NCI-H1105 (cell line): ENCODE measurements at regions not wholly inside any gene's neighbourhood (a gene's known extent, or its start where the extent isn't known, plus 50 kb on each side); places are given as distances from the start of the nearest gene placed in this dataset.
"Not testable (repeated sequence)": the region's sequence is repeated elsewhere in the genome, so short reads cannot be mapped to it uniquely, and the experiment has no call there.

Source experiments
- DNase-seq: peaks from one replicate; lab custom pipeline; 2025; lab: John Stamatoyannopoulos, UW

DNA sequence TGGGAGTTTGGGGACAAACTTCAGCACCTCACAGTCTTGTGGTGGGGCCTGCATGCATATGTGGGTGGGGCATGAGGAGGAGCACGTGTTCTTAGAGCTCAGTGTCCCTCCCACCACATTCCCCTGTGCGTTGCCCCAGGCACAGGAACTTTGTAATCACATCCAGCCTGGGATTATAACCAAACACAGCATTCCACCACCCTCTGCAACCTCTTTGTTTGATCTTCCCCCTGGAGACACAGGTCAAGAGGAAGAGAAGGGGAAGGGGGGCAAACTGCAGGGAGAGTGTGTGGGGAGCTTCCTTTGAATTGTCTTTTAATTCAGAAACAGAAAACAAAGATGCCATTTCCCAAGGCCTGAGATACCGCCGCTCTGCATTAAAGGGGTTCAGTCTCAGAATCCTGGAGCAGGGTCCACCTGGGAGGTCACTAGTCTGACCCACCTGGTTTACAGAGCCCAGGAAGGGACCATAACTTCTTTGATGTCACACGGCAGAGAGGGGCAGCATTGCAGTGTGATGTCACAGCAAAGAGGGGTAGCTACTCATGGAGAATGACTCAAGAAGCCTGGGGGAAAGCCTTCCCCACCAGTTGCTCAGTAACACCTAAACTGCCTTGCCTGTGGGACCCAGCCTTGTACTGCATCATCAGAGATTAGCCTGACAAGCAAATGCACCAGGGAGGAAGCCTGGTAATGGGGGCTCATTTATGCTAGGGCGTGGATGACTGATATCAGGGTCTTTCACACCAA lies 106.3 kb upstream of the RNU6-1 start:
- no peak for DNase-seq

DNA sequence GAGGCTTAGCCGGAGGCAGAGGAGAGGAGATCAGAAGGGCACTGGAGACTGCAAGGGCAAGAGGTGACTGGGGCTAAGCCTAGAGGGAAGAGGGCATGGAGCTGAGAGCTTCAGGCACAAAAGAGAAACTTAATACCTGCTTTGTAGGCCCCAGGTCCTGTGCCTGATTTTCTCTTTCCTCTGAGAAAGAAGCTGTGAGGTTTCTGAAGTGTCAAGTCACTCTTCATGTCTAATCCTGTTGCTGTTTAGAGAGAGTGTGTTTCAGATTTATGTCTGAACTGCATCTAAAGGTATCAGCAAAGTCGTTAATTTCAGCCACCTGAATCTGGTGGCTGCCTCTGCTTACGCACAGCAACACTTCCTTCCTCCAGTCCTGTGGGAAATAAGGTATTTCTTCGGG lies 106.9 kb upstream of the RNU6-1 start:
- DNase-seq = no peak

DNA sequence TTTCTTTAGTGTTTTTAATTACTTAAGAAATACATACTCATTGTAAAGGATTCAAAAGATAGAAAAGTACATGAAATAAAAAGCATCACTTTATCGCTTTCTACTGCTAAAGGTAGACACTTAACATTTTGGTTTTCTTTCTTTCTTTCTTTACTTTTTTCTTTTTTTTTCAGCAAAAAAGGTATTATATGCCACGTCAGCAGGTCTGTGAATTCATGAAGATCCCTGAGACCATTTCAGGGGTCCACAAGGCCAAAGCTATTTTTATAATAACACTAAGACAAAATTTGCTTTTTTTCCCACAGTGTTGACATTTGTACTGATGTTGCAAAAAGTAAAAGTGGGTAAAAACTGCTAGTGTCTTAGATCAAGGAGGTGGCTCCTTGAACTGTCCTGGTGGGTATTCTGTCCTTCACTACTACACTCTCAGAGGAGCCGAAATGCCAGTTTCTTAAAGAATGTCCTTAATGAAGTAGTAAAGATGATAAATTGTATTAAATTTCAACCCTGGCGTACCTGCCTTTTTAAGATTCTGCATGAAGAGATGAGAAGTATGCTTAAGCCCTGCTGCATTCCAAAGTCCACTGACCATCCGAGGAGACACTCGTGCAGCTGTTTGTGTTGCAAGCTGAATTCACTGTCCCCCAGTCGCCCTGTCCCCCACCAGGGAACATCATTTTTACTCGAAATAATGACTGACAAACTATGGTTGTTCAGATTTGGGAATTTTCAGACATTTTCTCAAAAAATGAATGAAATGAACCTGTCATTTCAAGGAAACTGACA lies 106.7 kb upstream of the PIAS1 start:
- no peak for DNase-seq

DNA sequence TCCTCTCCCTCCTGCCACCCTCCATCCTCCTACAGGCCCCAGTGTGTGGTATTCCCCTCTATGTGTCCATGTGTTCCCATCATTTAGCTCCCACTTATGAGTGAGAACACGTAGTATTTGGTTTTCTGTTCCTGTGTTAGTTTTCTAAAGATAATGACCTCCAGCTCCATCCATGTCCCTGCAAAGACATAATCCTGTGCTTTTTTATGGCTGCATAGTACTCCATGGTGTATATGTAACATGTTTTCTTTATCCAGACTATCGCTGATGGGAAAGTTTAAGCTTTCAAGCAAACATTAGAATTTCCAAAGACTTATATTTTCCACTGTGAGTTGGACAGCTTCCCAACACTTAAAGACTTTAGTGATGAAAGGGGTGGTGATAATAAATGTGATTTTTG lies 105.9 kb upstream of the PIAS1 start:
- DNase-seq = no peak

DNA sequence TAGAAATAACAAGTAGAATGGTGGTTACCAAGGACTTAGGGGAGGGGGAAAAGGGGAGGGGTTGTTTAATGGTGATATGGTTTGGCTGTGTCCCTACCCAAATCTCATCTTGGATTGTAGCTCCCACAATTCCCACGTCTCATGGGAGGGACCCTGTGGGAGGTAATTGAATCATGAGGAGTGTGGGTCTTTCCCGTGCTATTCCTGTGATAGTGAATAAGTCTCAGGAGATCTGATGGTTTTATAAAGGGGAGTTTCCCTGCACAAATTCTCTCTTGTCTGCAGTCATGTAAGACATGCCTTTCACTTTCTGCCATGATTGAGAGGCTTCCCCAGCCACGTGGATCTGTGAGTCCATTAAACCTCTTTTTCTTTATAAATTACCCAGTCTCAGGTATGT lies 102.9 kb upstream of the PIAS1 start:
- not testable (repeated sequence) for DNase-seq

DNA sequence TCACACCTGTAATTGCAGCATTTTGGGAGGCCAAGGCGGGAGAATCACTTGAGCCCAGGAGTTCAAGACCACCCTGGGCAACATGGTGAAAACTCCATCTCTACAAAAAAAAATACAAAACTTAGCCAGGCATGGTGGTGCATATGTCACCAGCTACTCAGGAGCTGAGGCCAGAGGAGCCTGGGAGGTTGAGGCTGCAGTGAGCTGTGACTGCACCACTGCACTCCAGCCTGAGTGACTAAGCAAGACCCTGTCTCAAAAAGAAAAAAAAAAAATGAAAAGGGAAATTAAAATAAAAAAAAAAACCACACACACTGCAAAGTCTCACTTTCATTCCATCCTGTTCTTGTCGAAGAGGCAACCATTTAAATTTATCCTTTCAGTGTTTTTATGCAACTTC lies 100.8 kb upstream of the PIAS1 start:
- no peak for DNase-seq

DNA sequence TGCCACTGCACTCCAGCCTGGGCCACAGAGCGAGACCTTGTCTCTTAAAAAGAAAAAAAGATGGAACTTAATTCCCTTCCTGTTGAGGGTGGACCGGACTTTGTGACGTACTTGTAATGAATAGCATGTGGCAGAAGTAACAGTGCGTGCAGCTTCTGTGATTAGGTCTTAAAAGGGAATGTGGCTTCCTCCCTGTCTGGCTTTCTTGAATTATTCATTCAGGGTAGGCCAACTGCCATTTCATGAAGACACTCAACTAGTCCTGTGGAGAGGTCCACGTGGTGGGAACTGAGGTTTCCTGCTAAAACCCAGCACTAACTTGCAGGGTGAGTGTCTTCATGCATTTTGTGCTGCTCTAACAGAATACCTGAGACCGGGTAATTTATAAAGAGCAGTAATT lies 98.9 kb upstream of the PIAS1 start:
- DNase-seq = no peak

DNA sequence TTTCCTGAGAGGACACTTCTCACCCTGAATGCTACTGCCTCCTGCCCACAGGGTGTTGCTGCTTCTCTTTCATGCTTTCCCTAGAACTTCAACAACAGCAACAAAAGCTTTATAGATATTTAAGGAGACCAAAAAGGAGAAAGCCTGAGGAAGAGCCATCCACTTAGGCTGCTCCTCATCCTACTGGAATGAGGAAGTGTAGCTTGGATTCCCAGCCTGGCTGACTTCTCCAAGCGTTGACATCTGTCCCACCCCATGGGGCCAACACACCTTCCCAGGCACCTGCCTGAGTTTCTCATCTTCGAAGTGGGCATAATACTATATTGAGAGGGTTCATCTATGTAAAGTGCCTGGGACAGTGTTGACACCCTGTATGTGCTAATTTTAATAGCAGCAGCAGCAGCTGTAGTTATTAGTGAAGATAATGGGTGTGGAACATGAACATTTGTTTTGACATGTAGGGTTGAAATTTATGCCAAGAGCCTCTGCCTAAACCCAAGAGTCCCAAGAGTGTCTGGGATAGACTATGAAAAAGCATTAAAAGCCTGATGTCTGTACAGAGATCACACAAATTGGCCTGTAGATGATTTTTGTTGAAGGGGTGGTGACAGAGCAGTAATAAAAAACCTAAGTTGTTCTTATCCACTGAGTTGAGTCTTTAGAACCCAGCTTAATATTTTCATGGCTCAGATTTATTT lies 96.5 kb upstream of the PIAS1 start:
- no peak for DNase-seq

DNA sequence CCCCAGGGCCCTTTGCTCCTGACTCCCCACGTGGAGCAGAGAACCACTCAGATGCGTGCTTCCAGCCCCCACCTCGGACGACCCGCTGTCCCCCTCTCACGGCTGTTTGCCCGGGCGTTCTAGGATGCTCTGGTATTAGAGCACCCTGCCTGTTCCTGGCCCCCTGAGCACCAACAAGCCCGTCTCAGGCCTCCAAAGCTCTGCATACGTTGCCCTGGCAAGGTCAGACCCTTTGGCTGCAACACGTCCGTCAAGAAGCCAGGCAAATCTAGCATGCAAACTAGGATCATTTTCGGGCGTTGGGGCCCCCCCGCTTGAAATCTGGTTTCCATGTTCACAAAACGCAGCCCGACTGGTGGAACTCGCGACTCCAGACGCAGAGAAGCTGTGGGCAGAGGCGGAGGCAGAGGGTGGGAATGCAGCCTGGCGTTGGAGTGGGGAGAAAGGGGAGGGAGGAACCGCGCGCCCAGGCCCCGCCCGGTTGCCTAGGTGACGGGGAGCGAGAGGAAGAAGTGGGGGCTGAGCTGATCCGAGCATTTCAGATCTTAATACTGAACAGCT lies 86.2 kb upstream of the PIAS1 start:
- peak; percentile 87 for DNase-seq

DNA sequence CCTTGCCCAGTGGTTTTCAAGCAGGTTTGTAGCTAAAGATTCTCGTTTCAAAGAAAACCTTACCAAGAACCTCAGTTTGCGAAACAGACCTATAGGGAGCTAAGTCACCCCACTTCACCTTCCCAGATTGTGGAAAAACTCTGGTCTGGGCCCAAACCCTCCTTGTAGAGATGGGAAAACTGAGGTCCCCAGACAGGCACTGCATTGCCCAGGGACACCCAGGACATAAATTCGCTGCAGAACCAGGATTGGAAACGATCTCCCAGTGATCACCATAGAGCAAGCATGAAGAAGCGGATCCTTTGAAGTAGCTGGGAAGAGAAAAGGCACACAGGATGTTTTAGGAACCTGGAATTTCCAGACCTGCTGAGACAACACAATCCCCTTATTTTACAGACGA lies 85.6 kb upstream of the PIAS1 start:
- no peak for DNase-seq

DNA sequence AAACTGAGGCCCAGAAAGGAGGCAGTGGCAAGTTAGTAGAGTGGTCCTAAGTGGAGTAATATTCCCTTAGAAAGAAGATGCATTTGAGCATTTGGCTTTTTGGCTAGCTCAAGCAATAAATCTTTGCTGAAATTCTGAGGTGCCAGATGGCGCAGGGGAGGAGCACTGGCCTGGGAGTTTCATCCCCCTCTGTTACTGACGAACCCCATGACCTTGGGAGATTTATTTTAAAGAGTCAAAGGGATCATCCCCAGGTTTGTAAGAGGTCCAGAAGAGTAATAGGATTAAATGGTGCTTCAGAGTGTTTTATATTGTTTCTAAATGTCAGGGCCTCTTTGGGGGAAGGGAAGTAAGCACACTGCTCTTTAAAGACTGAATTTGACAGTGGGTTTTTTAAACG lies 85.1 kb upstream of the PIAS1 start:
- no peak for DNase-seq

DNA sequence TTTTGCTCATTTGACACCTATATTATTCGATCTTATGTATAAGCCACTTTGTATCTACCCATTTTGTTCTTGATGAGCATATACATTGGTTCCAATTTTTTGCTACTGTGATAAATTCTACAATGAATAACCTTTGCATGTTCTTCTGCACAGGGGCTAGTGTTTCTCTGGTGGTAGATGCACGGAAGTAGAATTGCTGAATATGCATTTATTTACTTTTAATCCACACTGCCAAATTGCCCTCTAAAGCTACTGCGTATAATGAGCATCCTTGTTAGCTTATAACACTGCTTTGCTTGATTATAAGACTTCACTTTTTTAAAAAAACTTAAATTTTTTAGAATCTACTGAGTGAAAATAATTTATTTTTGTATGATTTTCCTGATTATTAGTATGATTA lies 84.2 kb upstream of the PIAS1 start:
- DNase-seq = no peak

DNA sequence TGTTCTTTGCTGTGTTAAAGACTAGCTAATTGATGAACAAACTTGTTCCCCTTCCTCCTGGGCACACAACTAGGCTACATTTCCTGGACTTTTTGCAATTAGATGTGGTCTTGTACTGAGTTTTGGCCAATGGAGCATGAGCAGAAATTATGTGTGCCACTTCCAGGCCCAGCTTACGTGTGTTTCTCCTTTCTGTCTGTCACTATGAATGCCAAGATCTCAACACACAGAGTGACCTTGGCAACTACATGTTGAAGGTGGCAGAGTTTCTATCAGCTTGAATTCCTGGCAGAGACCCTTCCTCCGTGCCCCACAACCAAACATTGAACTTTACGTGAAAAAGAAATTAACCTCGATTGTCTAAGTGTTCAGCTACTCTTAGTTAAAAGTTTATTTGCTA lies 81.7 kb upstream of the PIAS1 start:
- DNase-seq = no peak

DNA sequence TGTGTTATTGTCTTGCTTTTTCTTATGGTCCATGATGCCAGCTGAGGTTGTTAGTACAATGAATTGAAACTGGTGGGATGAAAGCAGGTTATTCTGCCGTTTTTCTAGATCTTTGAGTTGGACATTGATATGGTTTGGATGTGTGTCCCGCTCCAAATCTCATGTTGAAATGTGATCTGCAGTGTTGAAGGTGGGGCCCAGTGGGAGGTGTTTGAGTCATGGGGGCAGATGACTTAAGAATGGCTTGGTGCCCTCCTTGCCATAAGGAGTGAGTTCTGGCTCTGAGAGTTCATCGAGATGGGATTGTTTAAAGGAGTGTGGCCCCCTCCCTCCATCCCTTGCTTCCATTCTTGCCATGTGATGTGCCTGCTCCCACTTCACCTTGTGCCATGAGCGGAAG lies 80.3 kb upstream of the PIAS1 start:
- DNase-seq = no peak

DNA sequence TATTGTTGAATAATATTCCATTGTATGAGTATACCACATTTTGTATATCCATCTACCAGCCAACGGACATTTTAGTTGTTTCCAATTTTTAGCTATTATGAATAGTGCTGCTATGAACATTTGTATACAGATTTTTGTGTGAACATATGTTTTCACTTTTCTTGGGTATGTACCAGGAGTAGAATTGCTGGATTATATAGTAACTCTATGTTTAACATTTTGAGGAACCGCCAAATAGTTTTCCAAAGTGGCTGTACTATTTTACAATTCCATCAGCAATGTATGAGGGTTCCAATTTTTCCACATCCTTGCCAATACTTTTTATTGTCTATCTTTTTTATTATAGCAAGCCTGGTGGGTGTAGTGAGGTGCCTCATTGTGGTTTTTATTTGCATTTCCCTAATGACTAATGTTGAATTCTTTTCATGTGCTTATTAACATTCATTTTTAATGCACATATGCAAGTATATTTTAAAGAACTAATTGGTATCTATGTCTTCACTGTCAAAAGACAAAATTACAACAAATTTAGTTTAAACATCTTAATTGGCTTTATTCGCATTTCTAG lies 77.5 kb upstream of the PIAS1 start:
- DNase-seq = no peak

DNA sequence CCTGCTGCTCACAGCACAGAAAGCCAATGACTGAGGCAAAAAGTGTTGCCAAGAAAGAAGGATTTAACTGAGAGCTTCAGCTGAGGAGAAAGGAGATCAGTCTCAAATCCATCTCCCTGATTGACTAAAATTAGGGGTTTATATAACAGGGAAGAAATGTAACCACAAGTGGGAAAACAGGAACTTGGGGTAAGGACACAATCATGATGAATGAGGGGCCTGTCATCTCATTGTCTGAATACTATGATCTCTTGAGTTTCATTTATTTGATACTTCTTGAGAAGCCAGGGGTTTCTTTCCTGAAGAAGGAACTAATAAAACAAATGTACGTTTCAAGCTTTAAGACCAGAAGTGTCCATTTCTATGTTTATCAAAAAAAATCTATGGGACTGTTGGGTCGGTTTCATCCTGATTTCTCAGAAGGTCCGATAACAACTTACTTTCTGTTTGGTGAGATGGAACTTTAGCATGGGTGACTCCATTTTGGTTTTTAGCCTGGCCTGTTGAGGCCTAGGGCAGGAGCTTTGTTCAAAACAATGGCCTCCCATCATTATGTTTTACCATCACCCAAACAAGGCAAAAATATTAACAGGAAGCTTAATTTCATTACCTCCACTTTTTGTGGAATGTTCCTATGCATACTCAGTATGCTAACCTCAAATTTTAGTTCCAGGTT lies 76.6 kb upstream of the PIAS1 start:
- no peak for DNase-seq

DNA sequence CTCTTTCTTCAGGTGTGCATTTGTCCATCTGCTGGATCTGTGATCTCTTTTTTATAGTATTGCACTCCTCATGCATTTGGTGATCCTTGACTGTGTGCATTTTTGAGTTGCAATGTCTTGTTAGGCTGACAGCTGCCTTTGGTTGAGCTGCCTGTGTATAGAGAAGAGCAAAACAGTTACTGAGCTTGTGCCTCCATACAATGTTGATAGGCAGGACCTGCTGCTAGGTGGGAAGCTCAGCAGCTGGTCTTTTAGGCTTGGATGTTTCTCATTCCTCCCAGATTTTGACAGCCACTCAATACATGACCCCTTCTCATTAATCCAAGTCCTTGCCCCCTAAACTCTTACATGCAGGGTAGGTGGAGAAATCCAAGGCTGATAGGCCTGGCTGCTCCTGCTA lies 74.8 kb upstream of the PIAS1 start:
- DNase-seq = no peak

DNA sequence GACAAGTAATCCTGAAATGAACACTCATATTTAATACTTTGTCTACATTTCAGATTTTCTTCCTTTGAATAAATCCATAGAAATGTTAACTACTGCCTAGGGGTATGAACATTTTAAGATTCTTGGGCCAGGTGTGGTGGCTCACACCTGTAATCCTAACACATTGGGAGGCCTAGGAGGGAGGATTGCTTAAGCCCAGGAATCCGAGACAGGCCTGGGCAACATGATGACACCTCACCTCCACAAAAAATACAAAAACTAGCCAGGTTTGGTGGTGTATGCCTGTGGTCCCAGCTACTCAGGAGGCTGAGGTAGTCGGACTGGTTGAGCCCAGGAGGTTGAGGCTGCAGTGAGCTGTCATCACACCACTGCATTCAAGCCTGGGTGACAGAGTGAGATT lies 73.9 kb upstream of the PIAS1 start:
- no peak for DNase-seq

DNA sequence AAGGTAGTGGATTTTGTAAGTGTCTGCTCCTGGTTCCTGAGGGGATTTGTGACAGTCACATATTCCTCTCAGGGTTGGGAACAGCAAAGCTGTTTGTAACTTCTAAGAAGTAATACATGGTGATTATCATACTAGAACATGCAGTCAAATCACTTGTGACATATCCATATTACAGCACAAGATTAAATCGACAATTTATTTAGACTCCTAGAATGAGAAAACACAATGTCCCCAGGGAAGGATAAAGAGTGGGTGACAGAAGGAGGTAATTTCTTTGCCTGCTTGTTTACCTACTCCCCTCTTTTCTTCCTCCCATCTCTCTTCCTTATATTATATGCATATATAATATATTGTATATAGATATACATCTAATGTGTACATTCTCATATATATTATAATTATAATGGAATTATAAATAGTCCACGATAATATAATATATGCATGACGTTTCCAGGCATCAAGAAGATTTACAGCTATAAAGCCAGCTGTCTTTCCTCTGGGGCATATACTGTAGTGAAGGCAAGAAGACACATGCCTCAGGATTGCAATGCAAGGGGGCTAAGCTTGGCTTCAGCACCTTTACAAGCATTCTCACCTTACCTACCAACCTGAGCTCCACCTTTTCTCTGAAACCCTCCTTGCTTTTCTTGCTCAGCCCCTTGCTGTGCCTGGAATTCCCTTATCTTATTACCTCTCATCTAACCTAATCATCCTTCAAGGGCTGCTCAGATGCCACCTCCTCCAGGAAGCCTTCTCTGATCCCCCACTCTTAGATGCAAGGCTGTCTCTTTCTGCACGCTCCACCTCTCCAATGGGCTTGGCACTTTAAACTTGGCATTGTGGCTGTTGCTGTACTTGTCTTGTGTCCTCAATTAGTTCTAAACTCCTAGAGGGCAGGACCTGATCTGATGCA lies 73.1 kb upstream of the PIAS1 start:
- DNase-seq = no peak

DNA sequence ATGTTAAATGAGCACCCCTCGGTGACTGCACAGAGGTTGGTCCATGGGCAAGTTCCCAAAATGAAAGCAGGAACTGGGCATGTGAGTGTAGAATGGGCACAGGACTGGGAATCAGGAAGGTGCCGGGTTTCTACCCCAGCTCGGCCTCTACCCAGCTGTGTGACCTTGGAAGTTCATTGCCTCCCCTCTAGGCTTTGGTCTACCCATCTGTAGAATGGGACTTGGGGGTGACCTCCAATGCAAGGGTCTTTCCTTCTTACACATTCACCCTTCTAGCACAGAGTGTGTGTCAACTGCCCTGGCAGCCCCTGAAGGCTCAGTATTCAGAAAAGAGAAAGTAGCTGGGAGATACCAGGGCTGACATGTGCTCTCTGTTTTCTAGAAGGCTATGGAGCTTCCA lies 72.3 kb upstream of the PIAS1 start:
- DNase-seq = no peak

DNA sequence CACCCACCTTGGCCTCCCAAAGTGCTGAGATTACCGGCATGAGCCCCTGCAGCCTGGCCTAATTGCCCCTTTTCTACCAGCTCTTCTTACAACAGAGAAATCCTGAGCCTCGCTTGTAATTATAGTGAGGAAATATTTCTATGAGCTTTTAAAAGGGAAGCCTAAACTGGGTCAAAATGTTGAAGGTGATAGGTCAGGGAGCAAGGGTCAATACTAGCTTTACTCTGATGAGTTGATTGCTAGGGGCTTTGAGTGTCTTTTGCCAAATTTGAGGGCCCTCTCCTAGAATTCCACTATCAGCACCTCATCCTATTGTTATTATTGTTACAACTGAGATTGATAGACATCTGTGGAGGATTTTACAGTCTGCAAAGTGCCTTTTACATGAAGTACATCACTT lies 62.4 kb upstream of the PIAS1 start:
- DNase-seq = no peak
